ENCODE measurements at regions not wholly inside any gene's neighbourhood (a gene's known extent, or its start where the extent isn't known, plus 50 kb on each side); places are given as distances from the start of the nearest gene placed in this dataset.
"Not testable (repeated sequence)": the region's sequence is repeated elsewhere in the genome, so short reads cannot be mapped to it uniquely, and the experiment has no call there.

DNA sequence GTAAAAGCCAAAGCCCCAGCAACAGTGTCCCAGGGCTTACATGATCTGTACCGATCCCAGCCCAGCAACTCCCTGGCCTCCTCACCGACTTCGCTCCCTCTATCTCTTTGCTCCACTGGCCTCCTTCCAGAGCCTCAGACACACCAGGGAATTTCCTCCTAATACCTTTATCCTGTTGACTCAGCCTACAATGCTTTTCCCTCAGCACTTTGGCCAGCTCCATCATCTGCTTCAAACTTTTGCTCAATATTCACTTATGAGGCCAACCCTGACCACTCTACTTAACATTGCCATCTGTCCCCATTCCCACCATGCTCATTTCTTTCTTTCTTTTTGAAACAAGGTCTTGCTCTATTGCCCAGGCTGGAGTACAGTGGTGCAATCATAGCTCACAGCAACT, 93.3 kb upstream of the COBL start:
- not testable (repeated sequence) for TF ChIP-seq ZNF624 (tag by site-specific recombination; IDR thresholded peaks at IDR 0.05); ZNF501 (tag by site-specific recombination; IDR thresholded peaks at IDR 0.05); OSR2 (tag by site-specific recombination; IDR thresholded peaks at IDR 0.05); ZNF10 (tag by site-specific recombination; IDR thresholded peaks at IDR 0.05); KLF16 (tag by site-specific recombination; IDR thresholded peaks at IDR 0.05); ZNF274 (IDR thresholded peaks at IDR 0.05; ENCODE audit: low read length); ZNF274 (tag by site-specific recombination; IDR thresholded peaks at IDR 0.05; ENCODE audit: borderline replicate concordance); ZNF837 (tag by site-specific recombination; IDR thresholded peaks at IDR 0.05); ZNF23 (tag by site-specific recombination; IDR thresholded peaks at IDR 0.05; ENCODE audit: borderline replicate concordance); ZNF211 (tag by site-specific recombination; IDR thresholded peaks at IDR 0.05; ENCODE audit: low read depth); GLIS1 (tag by site-specific recombination; IDR thresholded peaks at IDR 0.05)
- TF ChIP-seq, protein P1, sequence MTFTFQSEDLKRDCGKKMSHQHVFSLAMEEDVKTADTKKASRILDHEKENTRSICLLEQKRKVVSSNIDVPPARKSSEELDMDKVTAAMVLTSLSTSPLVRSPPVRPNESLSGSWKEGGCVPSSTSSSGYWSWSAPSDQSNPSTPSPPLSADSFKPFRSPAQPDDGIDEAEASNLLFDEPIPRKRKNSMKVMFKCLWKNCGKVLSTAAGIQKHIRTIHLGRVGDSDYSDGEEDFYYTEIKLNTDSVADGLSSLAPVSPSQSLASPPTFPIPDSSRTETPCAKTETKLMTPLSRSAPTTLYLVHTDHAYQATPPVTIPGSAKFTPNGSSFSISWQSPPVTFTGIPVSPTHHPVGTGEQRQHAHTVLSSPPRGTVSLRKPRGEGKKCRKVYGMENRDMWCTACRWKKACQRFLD (tag by site-specific recombination; IDR thresholded peaks at IDR 0.05) = not testable (repeated sequence)
- TF ChIP-seq, protein P2, sequence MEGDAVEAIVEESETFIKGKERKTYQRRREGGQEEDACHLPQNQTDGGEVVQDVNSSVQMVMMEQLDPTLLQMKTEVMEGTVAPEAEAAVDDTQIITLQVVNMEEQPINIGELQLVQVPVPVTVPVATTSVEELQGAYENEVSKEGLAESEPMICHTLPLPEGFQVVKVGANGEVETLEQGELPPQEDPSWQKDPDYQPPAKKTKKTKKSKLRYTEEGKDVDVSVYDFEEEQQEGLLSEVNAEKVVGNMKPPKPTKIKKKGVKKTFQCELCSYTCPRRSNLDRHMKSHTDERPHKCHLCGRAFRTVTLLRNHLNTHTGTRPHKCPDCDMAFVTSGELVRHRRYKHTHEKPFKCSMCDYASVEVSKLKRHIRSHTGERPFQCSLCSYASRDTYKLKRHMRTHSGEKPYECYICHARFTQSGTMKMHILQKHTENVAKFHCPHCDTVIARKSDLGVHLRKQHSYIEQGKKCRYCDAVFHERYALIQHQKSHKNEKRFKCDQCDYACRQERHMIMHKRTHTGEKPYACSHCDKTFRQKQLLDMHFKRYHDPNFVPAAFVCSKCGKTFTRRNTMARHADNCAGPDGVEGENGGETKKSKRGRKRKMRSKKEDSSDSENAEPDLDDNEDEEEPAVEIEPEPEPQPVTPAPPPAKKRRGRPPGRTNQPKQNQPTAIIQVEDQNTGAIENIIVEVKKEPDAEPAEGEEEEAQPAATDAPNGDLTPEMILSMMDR (tag by site-specific recombination; IDR thresholded peaks at IDR 0.05) = not testable (repeated sequence)
- TF ChIP-seq, protein P3, sequence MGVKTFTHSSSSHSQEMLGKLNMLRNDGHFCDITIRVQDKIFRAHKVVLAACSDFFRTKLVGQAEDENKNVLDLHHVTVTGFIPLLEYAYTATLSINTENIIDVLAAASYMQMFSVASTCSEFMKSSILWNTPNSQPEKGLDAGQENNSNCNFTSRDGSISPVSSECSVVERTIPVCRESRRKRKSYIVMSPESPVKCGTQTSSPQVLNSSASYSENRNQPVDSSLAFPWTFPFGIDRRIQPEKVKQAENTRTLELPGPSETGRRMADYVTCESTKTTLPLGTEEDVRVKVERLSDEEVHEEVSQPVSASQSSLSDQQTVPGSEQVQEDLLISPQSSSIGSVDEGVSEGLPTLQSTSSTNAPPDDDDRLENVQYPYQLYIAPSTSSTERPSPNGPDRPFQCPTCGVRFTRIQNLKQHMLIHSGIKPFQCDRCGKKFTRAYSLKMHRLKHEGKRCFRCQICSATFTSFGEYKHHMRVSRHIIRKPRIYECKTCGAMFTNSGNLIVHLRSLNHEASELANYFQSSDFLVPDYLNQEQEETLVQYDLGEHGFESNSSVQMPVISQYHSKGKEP (tag by site-specific recombination; IDR thresholded peaks at IDR 0.05) = not testable (repeated sequence)

All from HEK293 (cell line).